Left cardiac atrium (tissue), 4 donors: ENCODE measurements at regions not wholly inside any gene's neighbourhood (a gene's known extent, or its start where the extent isn't known, plus 50 kb on each side); places are given as distances from the start of the nearest gene placed in this dataset.

Experiments used
- ATAC-seq, 2 donors: fragments of 200-7000 bp; cut with Tn5 transposase; one replicate each; pipeline ENCODE4 v1.9.1; 2020; ENCODE audit warnings: mild to moderate bottlenecking in 2 of 2, moderate library complexity in 2 of 2
- DNase-seq: peaks from one replicate; pipeline ENCODE4 v3.0.0-alpha.2; 2020
- intact Hi-C, 2 donors: fragments of 100-400 bp; cut with DNase I; formaldehyde crosslinking; loops; one replicate each; pipeline versions ENCODE4 v1.14.1 to v1.15.1; 2022 to 2023
- donor health status: DM: no; HTN: yes; CAD: no.
- donor health status: DM: no; HTN: yes; CAD: no; lungs with severe emphysema.
- donor health status: DM: yes; HTN: yes; CAD: no.
- donor health status: Dilated cardiomyopathy.

DNA sequence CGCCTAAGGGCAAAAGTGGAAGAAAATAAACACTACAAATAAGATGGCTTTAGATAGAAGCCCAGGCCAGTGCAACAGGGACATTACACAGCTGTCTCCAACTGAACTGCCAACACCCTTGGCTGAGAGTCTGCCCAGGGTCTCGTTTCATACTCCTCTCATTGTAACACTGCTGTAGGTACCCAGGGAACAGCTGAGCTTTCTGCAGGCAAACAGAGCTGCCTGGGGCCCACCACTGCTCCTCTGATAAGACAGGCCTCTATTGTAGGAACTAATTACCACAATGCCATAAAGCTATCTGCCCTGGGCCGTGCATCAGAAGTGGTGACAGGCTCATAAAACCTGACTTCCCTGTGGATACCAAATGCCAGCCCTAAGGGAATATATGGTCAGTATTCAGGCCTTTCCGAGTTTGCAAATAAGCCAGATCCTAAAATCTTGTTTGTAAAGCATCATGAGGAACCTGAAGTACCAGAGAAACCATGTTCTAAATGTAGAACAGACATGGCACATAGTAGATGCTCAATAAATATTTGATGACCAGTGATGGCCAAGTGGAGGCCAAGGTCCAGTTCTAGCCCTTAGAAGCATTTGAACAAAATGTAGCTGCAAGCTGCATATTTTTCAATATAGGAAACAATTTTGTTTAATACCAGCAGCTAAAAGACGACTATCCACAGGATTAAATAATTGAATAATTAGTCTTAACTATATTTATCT lies 84.3 kb upstream of the NEO1 start:
- no peak for ATAC-seq
- intact Hi-C loops = no loop called here
- no peak for DNase-seq

DNA sequence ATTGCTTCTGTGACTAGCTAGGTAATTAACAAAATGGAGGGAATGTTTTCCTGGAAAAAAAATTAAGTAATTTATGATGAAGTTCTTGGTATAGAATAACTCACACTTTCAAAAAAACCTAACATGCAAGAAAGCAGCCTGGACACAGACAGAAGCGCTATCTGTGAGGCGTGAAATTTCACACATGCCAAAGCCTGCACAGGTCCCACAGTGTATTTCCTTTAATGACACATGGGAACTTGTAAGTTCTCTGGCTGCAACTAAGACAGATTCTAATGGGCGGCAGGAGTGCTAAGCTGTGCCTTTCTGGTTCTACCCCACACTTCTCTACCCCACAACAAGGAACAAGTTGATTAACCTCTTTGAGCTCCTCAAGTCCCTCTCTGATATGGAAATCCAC lies 84.9 kb upstream of the NEO1 start:
- DNase-seq = no peak
- intact Hi-C loops = no loop called here
- ATAC-seq = peak in 1 of 2 donors; percentile 46

DNA sequence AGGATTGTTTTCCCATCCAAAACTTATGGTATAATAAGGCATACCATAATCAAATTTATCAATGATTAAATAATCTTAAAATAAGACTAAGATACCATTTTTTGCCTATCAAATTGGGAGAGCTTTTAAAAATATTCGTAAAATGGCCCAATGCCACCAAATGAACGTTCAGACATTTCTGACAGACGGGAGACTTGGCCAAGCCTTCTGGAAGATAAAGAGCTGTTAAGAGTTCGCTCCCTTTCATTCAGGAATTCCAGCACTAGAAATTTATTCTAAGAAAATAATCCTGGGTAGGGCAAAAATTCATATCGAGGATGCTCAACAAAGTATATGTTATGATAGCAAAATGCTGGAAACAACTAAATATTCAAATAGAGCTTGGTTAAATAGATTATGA lies 85.6 kb upstream of the NEO1 start:
- DNase-seq = no peak
- ATAC-seq = no peak
- intact Hi-C loops = no loop called here

- intact Hi-C loops = no loop called here
- ATAC-seq (no peak), DNase-seq (no peak)
Measured at GRCh38 chr15:72965671-72966070, 86.6 kb upstream of the NEO1 start.

DNA sequence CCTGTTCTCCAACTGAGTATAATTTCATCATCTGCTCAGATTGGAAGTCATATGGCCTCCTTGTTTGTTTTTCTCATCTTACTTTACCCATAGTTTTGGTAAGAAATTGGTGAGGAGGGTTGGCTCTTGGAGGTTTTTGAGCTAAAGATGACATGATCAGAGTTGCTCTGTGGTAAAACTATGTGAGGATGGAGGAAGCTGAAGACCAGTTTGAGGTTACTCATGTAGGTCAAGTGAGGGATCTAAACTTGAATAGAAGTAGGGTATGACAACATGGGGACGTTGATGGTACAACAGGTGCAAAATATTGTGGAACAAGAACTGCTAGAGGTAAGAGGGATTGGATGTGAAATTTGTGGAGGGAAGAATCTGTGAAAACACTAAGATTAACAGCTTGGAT lies 87.7 kb upstream of the NEO1 start:
- DNase-seq = no peak
- ATAC-seq = no peak
- intact Hi-C loops = no loop called here

DNA sequence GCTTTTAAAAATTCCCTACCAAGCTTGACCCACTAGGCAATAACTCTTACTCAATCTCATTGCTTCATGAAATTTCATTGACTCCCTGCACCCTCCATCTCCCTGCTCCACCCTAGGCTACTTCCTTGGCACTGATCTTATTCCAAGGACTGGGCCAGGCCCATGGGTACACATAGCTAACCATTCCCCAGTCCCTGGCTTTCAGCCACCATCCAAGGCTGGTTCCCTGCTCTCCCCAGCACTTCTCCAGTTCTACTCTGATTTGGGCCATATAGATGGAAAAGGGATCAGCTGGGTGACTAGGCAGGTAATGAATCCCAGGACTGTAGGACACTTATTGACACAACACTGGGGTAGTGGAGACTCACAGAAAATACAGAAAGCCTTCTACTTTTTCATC lies 88.1 kb upstream of the NEO1 start:
- intact Hi-C loops = no loop called here
- no peak for ATAC-seq
- no peak for DNase-seq

DNA sequence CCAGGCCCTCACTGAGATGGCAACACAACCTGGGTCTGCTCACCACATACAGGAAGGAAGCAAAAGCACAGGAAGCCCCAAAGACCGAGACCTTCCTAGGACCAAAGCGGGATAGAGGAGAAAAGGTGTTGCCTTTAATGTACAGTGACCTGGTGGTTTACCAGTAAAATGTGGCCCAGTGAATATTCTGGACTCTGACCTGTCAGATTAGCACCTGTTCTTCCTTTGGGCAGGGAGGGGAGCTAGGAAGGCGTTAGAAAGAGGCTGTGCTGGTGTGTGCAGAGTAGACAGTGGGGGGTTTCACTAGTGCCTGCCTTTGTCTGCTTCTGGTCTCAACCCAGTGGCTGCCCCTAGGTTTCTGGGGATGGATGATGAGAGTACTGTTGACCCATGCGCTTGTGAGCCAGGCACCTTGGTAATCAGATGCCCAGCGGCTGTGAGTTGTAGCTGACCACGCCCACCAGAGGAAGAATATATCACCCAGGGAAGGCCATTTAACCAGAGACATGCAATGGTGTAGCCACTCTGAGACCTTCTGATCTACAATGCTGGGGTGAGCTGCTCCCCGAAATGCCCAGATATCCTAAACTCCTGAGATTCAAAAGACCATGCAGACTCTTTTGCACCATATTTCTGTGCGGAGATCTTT lies 90.1 kb upstream of the NEO1 start:
- ATAC-seq (no peak), DNase-seq (no peak)
- intact Hi-C loops = no loop called here

- no peak for ATAC-seq
- intact Hi-C loops = no loop called here
- no peak for DNase-seq
Measured at GRCh38 chr15:72961346-72961745, 90.9 kb upstream of the NEO1 start.

DNA sequence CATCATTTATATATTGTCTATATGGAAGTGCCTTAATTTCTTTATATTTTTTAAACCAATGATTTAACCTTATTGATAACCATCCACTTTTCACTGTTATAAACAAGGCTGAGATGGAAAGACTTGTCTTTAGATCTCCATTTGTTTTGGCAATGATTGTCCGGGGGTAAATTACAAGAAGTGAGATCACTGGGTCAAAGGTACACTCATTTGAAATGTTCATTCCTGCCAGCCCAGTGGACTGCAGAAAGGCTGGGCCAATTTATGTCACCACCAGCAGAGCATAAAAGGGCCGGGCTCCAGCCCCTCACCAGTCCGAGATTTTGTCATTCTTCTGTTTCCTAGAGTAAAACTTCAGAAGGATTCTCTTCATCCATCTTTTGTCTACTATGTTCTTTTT lies 93.6 kb upstream of the NEO1 start:
- no peak for ATAC-seq
- DNase-seq = no peak
- intact Hi-C loops = no loop called here

DNA sequence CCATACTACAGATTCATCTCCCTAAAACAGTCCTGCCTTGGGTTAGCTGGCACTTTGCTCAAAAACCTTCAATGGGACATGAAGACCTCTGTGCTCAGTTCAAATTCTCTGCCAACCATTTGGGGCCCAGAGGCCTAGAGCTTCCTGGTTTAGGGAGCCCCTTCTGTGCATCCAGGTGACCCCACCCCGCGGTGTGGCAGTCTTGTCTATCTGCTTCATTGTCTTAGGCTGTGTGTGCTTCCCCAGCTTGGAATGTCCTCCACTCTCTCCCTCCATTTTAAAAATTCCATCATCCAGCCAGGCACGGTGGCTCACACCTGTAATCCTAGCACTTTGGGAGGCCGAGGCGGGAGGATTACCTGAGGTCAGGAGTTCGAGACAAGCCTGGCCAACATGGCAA lies 99.0 kb upstream of the NEO1 start:
- intact Hi-C loops = no loop called here
- DNase-seq (no peak), ATAC-seq (no peak)

- ATAC-seq (peak in 1 of 2 donors; percentile 61), DNase-seq (no peak)
- intact Hi-C loops = no loop called here
Measured at GRCh38 chr15:72952151-72952550, 100.1 kb upstream of the NEO1 start.

- DNase-seq (no peak), ATAC-seq (no peak)
- intact Hi-C loops = no loop called here
Measured at GRCh38 chr15:72948662-72949061, 103.6 kb upstream of the NEO1 start.

- intact Hi-C loops = no loop called here
- ATAC-seq = no peak
- no peak for DNase-seq
Measured at GRCh38 chr15:72947709-72948108, 104.6 kb upstream of the NEO1 start.

- ATAC-seq (no peak), DNase-seq (no peak)
- intact Hi-C loops = no loop called here
Measured at GRCh38 chr15:72944565-72944964, 107.7 kb upstream of the NEO1 start.

- ATAC-seq = no peak
- DNase-seq = no peak
- intact Hi-C loops = no loop called here
Measured at GRCh38 chr15:72940229-72940622, 112.0 kb upstream of the NEO1 start.

- intact Hi-C loops = no loop called here
- ATAC-seq (no peak), DNase-seq (no peak)
Measured at GRCh38 chr15:72939514-72940228, 112.6 kb upstream of the NEO1 start.

DNA sequence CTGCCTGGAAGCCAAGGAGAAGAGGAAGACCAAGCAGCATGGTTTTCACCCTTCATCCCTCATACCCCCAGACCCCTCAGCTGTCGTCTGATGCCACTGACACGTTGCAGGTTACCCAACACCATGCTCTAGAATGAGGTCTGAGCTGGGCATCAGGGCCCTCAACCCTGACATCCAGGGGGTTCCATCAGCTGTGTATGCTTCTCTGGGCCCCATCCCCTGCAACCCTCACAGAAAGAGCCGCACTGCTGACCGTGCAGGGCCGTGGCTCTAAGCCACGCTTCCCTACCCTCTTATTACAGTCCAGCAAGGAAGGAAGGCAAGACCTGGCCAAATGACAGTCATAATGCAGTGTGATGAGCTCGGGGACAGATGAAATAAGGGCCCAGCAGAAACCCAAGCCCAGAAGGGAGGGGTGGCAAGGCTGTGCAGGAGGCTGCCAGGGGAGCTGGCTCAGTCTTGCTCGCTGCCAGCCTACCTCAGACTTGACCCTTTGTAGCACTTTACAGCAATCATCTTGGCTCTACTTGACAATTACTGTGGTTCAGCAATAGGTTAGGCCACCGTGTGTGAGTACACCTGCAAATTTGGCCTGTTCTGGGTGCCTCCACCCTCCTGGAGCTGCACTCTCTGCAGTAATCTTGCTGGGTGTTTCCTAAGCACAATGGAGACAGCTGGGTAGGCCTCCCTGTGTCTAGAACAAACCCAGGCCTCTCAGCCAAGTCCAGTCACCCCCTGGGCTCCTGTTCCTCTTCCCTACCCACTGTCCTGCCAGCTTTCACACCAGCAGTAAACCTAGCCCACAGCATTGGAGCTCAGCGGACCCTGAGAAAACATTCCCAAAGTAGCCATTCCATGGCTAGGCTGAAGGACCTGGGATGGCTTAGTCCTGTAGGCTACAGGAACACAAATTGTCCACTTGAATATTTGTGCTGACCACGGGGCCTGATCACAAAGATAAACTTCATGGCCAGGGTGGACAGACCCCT lies 115.3 kb upstream of the NEO1 start:
- no peak for DNase-seq
- intact Hi-C loops = no loop called here
- no peak for ATAC-seq

DNA sequence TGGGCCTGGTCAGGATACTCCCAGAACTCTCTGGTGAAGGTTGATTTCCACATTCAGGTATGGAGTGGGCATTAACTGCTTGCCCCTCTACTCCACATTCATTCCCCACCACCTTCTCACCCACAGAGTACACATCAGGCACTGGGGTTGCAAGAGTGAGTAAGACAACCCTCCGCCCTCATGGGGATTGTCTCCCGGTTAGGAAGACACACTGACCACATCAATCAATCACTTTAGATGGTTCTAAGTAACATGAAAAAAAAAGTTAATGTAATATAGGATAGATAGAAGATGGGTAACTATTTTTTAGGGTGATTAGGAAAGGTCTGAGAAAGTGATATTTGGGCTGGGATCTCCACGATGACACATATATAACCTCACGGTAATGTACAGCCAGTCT lies 116.0 kb upstream of the NEO1 start:
- intact Hi-C loops = no loop called here
- DNase-seq = no peak

GRCh38 chr15:72935521-72935920 lies 116.7 kb upstream of the NEO1 start:
- intact Hi-C loops = no loop called here

More for the DNA sequence above, 116.0 kb upstream of the NEO1 start:
- ATAC-seq = no peak

DNA sequence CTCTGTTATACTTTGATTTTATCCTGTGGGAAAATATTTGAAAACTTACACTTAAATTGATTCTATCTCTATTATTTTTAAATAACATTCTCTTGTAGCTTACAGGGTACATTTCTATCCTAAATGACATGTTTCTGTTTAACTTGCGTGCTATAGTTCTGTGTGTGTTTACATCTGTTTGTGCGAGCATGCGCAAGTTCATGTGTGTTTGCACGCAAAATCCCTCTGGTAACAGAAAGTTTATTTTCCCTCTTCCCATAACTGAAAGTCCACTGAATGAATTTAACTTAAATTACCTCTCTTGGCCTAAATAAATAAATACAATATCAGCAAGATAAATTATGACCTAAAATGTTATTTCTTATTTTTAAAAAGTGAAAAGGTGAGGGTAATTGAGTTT lies 117.3 kb upstream of the NEO1 start:
- intact Hi-C loops = no loop called here
- DNase-seq (no peak), ATAC-seq (no peak)

More at GRCh38 chr15:72935521-72935920, 116.7 kb upstream of the NEO1 start:
- DNase-seq (no peak), ATAC-seq (no peak)
